NB4 (cell line): ENCODE measurements at regions not wholly inside any gene's neighbourhood (a gene's known extent, or its start where the extent isn't known, plus 50 kb on each side); places are given as distances from the start of the nearest gene placed in this dataset.

Experiments
- CTCF ChIP-seq: IDR thresholded peaks from one replicate; pipeline ENCODE4 v1.5.1; 2012; ENCODE audit warnings: low read depth, low read length
- MAX ChIP-seq: IDR thresholded peaks from 2 replicates; pipeline ENCODE4 v1.6.1; 2011; ENCODE audit warnings: low read depth, low read length
- MYC ChIP-seq: IDR thresholded peaks from 2 replicates; pipeline ENCODE4 v1.6.1; 2011; ENCODE audit warnings: low read depth, low read length
- POLR2A ChIP-seq: IDR thresholded peaks from 2 replicates; pipeline ENCODE4 v1.6.1; 2011; ENCODE audit warnings: mild to moderate bottlenecking; ENCODE audit not compliant: insufficient read length; ENCODE audit errors: extremely low read depth

- TF ChIP-seq POLR2A = no peak
- TF ChIP-seq CTCF = no peak
- TF ChIP-seq MAX = no peak
- no peak for TF ChIP-seq MYC
Measured at GRCh38 chr6:166776571-166776970, 149.5 kb upstream of the RPS6KA2 start.
